BJ (cell line): ENCODE measurements at regions not wholly inside any gene's neighbourhood (a gene's known extent, or its start where the extent isn't known, plus 50 kb on each side); places are given as distances from the start of the nearest gene placed in this dataset.

Experiments used
- CTCF ChIA-PET: fragments of 350-600 bp; formaldehyde crosslinking; extraction: SDS; loops from one replicate; lab custom pipeline; 2021; ENCODE audit warnings: antibody characterized with exemption, inconsistent platforms; lab: Yijun Ruan, JAX
- POLR2A ChIA-PET: fragments of 300-600 bp; sonication (Branson Sonifier 250); formaldehyde crosslinking; extraction: SDS; loops from one replicate; lab custom pipeline; 2021; ENCODE audit warnings: antibody characterized with exemption; lab: Charles Lee
- DNase-seq: peaks from one replicate; pipeline ENCODE4 v3.0.0-alpha.2; 2011; ENCODE audit warnings: low read depth
- H3K27me3 ChIP-seq: 2 replicates; pipeline ENCODE4 v1.6.0; 2011; ENCODE audit warnings: low read length; ENCODE audit not compliant: control insufficient read depth, insufficient read depth
- H3K36me3 ChIP-seq: 2 replicates; pipeline ENCODE4 v1.5.1; 2011; ENCODE audit warnings: low read length; ENCODE audit not compliant: control insufficient read depth, insufficient read depth
- H3K4me3 ChIP-seq: 2 replicates; pipeline ENCODE4 v1.5.1; 2011; ENCODE audit warnings: low read depth, mild to moderate bottlenecking, control low read depth, low read length
- CTCF ChIP-seq: IDR thresholded peaks from 2 replicates; pipeline ENCODE4 v1.5.1; 2011; ENCODE audit warnings: low read depth, mild to moderate bottlenecking, control low read depth, inconsistent platforms, low read length, moderate library complexity; ENCODE audit not compliant: insufficient read depth

GRCh38 chr10:124346831-124347230 is 71.9 kb downstream of the OAT start:
- ChIA-PET CTCF (interaction anchor here (0.7 kb wide), 1 partner anchor 36 kb away, joined by 3 read pairs; no protein-coding TSS in a partner anchor), POLR2A (no interaction called here)
- no peaks in the 10 kb centered on the region for H3K36me3 ChIP-seq
- no peak for TF ChIP-seq CTCF
- no peaks in the 10 kb centered on the region for H3K27me3 ChIP-seq
- no peak overlapping the region for H3K4me3 ChIP-seq
- no peak for DNase-seq

GRCh38 chr10:124345521-124345920 is 73.2 kb downstream of the OAT start:
- no peak overlapping the region for H3K4me3 ChIP-seq
- H3K27me3 ChIP-seq: no peaks in the 10 kb centered on the region
- DNase-seq: no peak
- CTCF ChIA-PET: no interaction called here
- H3K36me3 ChIP-seq: no peaks in the 10 kb centered on the region
- TF ChIP-seq CTCF: no peak
- POLR2A ChIA-PET: no interaction called here

GRCh38 chr10:124344931-124345330 is 73.8 kb downstream of the OAT start:
- TF ChIP-seq CTCF: no peak
- POLR2A ChIA-PET: no interaction called here
- no peak for DNase-seq
- CTCF ChIA-PET: interaction anchor here (0.6 kb wide), 1 partner anchor 433 kb away, joined by 3 read pairs; no protein-coding TSS in a partner anchor
- Histone ChIP-seq H3K27me3 (no peaks in the 10 kb centered on the region), H3K36me3 (no peaks in the 10 kb centered on the region), H3K4me3 (no peak overlapping the region)

- ChIA-PET CTCF (interaction anchor here (0.6 kb wide), 1 partner anchor 433 kb away, joined by 3 read pairs; no protein-coding TSS in a partner anchor), POLR2A (no interaction called here)
- no peak for DNase-seq
- H3K36me3 ChIP-seq: no peaks in the 10 kb centered on the region
- no peak overlapping the region for H3K4me3 ChIP-seq
- no peaks in the 10 kb centered on the region for H3K27me3 ChIP-seq
- TF ChIP-seq CTCF: no peak
Measured at GRCh38 chr10:124344266-124344590, 74.5 kb downstream of the OAT start.

- ChIA-PET CTCF (no interaction called here), POLR2A (interaction anchor here (0.6 kb wide), 1 partner anchor 1114 kb away, joined by 16 read pairs; no protein-coding TSS in a partner anchor)
- no peak for TF ChIP-seq CTCF
- H3K27me3 ChIP-seq: no peaks in the 10 kb centered on the region
- H3K36me3 ChIP-seq: no peaks in the 10 kb centered on the region
- no peak for DNase-seq
- H3K4me3 ChIP-seq: no peak overlapping the region
Measured at GRCh38 chr10:124343351-124344265, 75.1 kb downstream of the OAT start.
